ENCODE measurements at regions not wholly inside any gene's neighbourhood (a gene's known extent, or its start where the extent isn't known, plus 50 kb on each side); places are given as distances from the start of the nearest gene placed in this dataset.

GRCh38 chr13:63381078-63381859 is 1965.6 kb upstream of the PCDH20 start:
- Histone ChIP-seq H4K5ac (ENCODE audit: insufficient read length, low read depth, low read length) (no peak overlapping the region), H2BK5ac (ENCODE audit: insufficient read length, low read length) (no peak overlapping the region), H3K18ac (ENCODE audit: insufficient read length, low read depth, low read length) (no peak overlapping the region), H3K9me3 (ENCODE audit: control insufficient read depth, low read depth, low read length) (no peaks in the 10 kb centered on the region), H2AFZ (ENCODE audit: low read length) (no peak overlapping the region), H2AK5ac (ENCODE audit: insufficient read length, low read length) (no peak overlapping the region), H3K9ac (ENCODE audit: extremely low read depth, insufficient read length, low read length) (no peak overlapping the region), H4K91ac (ENCODE audit: insufficient read length, low read depth, low read length) (no peak overlapping the region), H4K20me1 (ENCODE audit: control insufficient read depth, insufficient read depth, insufficient read length) (no peaks in the 10 kb centered on the region), H3K4me2 (ENCODE audit: insufficient read depth, insufficient read length, low read length) (no peak overlapping the region), H3K14ac (ENCODE audit: insufficient read depth, low read length) (no peak overlapping the region), H2BK12ac (ENCODE audit: insufficient read length, low read depth, low read length) (no peak overlapping the region), H3K23ac (ENCODE audit: insufficient read length, low read depth, low read length) (no peak overlapping the region), H2BK20ac (ENCODE audit: low read depth, low read length, poor library complexity, severe bottlenecking) (no peak overlapping the region), H3K4me1 (ENCODE audit: insufficient read depth, low read length) (no peaks in the 10 kb centered on the region), H2BK15ac (ENCODE audit: low read depth, low read length) (no peak overlapping the region), H3K27ac (ENCODE audit: insufficient read length, low read depth, low read length) (no peak overlapping the region), H3K56ac (ENCODE audit: insufficient read length, low read depth, low read length) (no peak overlapping the region), H3K27me3 (ENCODE audit: insufficient read depth, low read length) (no peaks in the 10 kb centered on the region), H3K23me2 (ENCODE audit: insufficient read length, low read depth, low read length, poor library complexity, severe bottlenecking) (no peaks in the 10 kb centered on the region), H3K4ac (ENCODE audit: low read depth, low read length) (no peak overlapping the region), H2BK120ac (ENCODE audit: low read depth, low read length, poor library complexity, severe bottlenecking) (no peak overlapping the region), H4K8ac (replicated peaks; ENCODE audit: insufficient read length, low read depth, low read length) (no peak overlapping the region), H3K79me2 (ENCODE audit: insufficient read depth, low read length) (no peaks in the 10 kb centered on the region), H3T11ph (ENCODE audit: low read length) (no peak overlapping the region), H3K79me1 (ENCODE audit: insufficient read depth, low read depth, low read length, poor library complexity, severe bottlenecking) (no peaks in the 10 kb centered on the region)
- TF ChIP-seq CTCF (conservative IDR thresholded peaks at IDR 0.05): no peak
- Mint-ChIP-seq H3K4me1 (no peaks in the 10 kb centered on the region), H3K27ac (no peak overlapping the region; a peak in 1 of 7 replicates), H3K4me3 (no peak overlapping the region; a peak in 1 of 5 replicates), H3K27me3 (ENCODE audit: low read depth) (no peaks in the 10 kb centered on the region), H3K9me3 (peaks cover 9 to 14% of the 10 kb centered on the region in 2 experiments), H3K36me3 (ENCODE audit: insufficient read depth in 1 of 3, low read depth in 3 of 3) (peaks cover 0 to 18% (median 3%) of the 10 kb centered on the region in 3 experiments; a peak in 4 of 7 replicates)
- WGBS (ENCODE audit: extremely low coverage, insufficient read length, low lambda C conversion rate): no CpG with 5 or more reads among the region's 2 CpGs
- DNase-seq: no peak
